Fibroblast of lung (primary cell): ENCODE measurements at regions not wholly inside any gene's neighbourhood (a gene's known extent, or its start where the extent isn't known, plus 50 kb on each side); places are given as distances from the start of the nearest gene placed in this dataset.

Experiments used
- CTCF ChIP-seq, 2 donors: IDR thresholded peaks in 1 of 2; conservative IDR thresholded peaks in 1 of 2; 1 replicate in 1 of 2; 2 replicates in 1 of 2; pipeline ENCODE4 v1.5.1; 2011 to 2012; ENCODE audit warnings: low read length in 2 of 2, control low read depth in 1 of 2, inconsistent platforms in 1 of 2, low read depth in 1 of 2, mild to moderate bottlenecking in 1 of 2
- EZH2 ChIP-seq: IDR thresholded peaks from 2 replicates; pipeline ENCODE4 v1.5.1; 2012; ENCODE audit warnings: low read length, control low read depth, mild to moderate bottlenecking; ENCODE audit errors: missing control alignments

DNA sequence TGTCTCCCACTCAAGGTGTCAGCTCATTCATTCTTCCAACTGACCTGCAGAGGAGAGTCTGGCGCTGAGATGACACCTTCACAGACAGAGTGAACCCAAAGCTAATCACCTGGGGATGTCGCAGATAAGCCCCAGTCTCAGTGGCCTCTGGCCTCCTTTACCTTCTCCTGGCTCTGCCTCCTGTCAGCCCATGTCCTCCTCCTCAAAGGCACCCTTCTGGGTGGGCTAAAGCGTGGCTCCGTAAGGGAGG, 194.1 kb downstream of the MIB1 start:
- no peak for TF ChIP-seq CTCF (conservative IDR thresholded peaks at IDR 0.05 in 1 of 2, IDR thresholded peaks at IDR 0.05 in 1 of 2; ENCODE audit: low read depth in 1 of 2, low read length in 2 of 2)
- TF ChIP-seq EZH2: no peak
